C4-2B (cell line): ENCODE measurements at regions not wholly inside any gene's neighbourhood (a gene's known extent, or its start where the extent isn't known, plus 50 kb on each side); places are given as distances from the start of the nearest gene placed in this dataset.

Source experiments
- H3K27ac ChIP-seq: fragments of 450-650 bp; 2 replicates; pipeline ENCODE4 v1.5.1; 2017
- CTCF ChIP-seq: fragments of 450-650 bp; conservative IDR thresholded peaks from 2 replicates; pipeline ENCODE4 v1.5.1; 2017; ENCODE audit warnings: mild to moderate bottlenecking
- ZFX ChIP-seq: fragments of 450-650 bp; IDR thresholded peaks from 2 replicates; pipeline ENCODE4 v1.6.1; 2017

GRCh38 chr19:30319411-30319810 is 52.8 kb upstream of the ZNF536 start:
- no peak overlapping the region for H3K27ac ChIP-seq
- no peak for TF ChIP-seq ZFX
- no peak for TF ChIP-seq CTCF

- H3K27ac ChIP-seq = no peak overlapping the region
- no peak for TF ChIP-seq ZFX
- TF ChIP-seq CTCF = no peak
These were observed 52.3 kb upstream of the ZNF536 start for GRCh38 chr19:30319876-30320275.

GRCh38 chr19:30320466-30320865 is 51.7 kb upstream of the ZNF536 start:
- no peak overlapping the region for H3K27ac ChIP-seq
- TF ChIP-seq ZFX = no peak
- no peak for TF ChIP-seq CTCF

- H3K27ac ChIP-seq = no peak overlapping the region
- no peak for TF ChIP-seq ZFX
- no peak for TF ChIP-seq CTCF
These were observed 51.3 kb upstream of the ZNF536 start for GRCh38 chr19:30320916-30321315.
